BLaER1 (cell line): ENCODE measurements at regions not wholly inside any gene's neighbourhood (a gene's known extent, or its start where the extent isn't known, plus 50 kb on each side); places are given as distances from the start of the nearest gene placed in this dataset.

Experiments
- H3K27ac ChIP-seq: shearing (Covaris generic); formaldehyde crosslinking; 2 replicates; pipeline ENCODE4 v1.8.1; 2022
- H3K27me3 ChIP-seq: shearing (Covaris generic); formaldehyde crosslinking; 2 replicates; pipeline ENCODE4 v1.8.1; 2022
- H3K36me3 ChIP-seq: shearing (Covaris generic); formaldehyde crosslinking; 2 replicates; pipeline ENCODE4 v1.8.1; 2022
- H3K4me1 ChIP-seq: shearing (Covaris generic); formaldehyde crosslinking; 2 replicates; pipeline ENCODE4 v1.8.1; 2022
- H3K4me2 ChIP-seq: shearing (Covaris generic); formaldehyde crosslinking; 2 replicates; pipeline ENCODE4 v1.8.1; 2022
- H3K4me3 ChIP-seq: shearing (Covaris generic); formaldehyde crosslinking; 2 replicates; pipeline ENCODE4 v1.8.1; 2022
- H3K9ac ChIP-seq: shearing (Covaris generic); formaldehyde crosslinking; 2 replicates; pipeline ENCODE4 v1.8.1; 2022
- H3K9me3 ChIP-seq: shearing (Covaris generic); formaldehyde crosslinking; 2 replicates; pipeline ENCODE4 v1.8.1; 2022
- H4K20me1 ChIP-seq: shearing (Covaris generic); formaldehyde crosslinking; 2 replicates; pipeline ENCODE4 v1.8.1; 2022
- Cebpa-rat ChIP-seq: shearing (Covaris generic); IDR thresholded peaks from 2 replicates; pipeline ENCODE4 v1.8.1; 2022

- no peak for TF ChIP-seq Cebpa-rat
- no peak overlapping the region for H3K4me2 ChIP-seq
- H3K9me3 ChIP-seq, result no peaks in the 10 kb centered on the region
- H4K20me1 ChIP-seq, result no peaks in the 10 kb centered on the region
- H3K27ac ChIP-seq, result no peak overlapping the region
- no peaks in the 10 kb centered on the region for H3K27me3 ChIP-seq
- H3K9ac ChIP-seq, result no peak overlapping the region
- H3K36me3 ChIP-seq, result no peaks in the 10 kb centered on the region
- no peak overlapping the region for H3K4me3 ChIP-seq
- no peaks in the 10 kb centered on the region for H3K4me1 ChIP-seq
Measured at GRCh38 chr2:71991397-71991796, 156.3 kb downstream of the CYP26B1 start.

GRCh38 chr2:71990826-71991225, 156.8 kb downstream of the CYP26B1 start:
- no peak overlapping the region for H3K9ac ChIP-seq
- TF ChIP-seq Cebpa-rat, result no peak
- H3K27me3 ChIP-seq, result no peaks in the 10 kb centered on the region
- no peaks in the 10 kb centered on the region for H3K36me3 ChIP-seq
- no peaks in the 10 kb centered on the region for H4K20me1 ChIP-seq
- H3K4me3 ChIP-seq, result no peak overlapping the region
- no peaks in the 10 kb centered on the region for H3K4me1 ChIP-seq
- no peak overlapping the region for H3K4me2 ChIP-seq
- H3K27ac ChIP-seq, result no peak overlapping the region
- H3K9me3 ChIP-seq, result no peaks in the 10 kb centered on the region

- no peak for TF ChIP-seq Cebpa-rat
- Histone ChIP-seq H3K4me3 (no peak overlapping the region), H3K36me3 (no peaks in the 10 kb centered on the region), H3K27me3 (no peaks in the 10 kb centered on the region), H3K9ac (no peak overlapping the region), H3K27ac (no peak overlapping the region), H3K4me2 (no peak overlapping the region), H4K20me1 (no peaks in the 10 kb centered on the region), H3K4me1 (no peaks in the 10 kb centered on the region), H3K9me3 (no peaks in the 10 kb centered on the region)
Measured at GRCh38 chr2:71990122-71990521, 157.5 kb downstream of the CYP26B1 start.

- Histone ChIP-seq H3K4me3 (no peak overlapping the region), H3K27ac (no peak overlapping the region), H3K36me3 (no peaks in the 10 kb centered on the region), H3K9me3 (no peaks in the 10 kb centered on the region), H3K27me3 (no peaks in the 10 kb centered on the region), H3K4me1 (no peaks in the 10 kb centered on the region), H3K9ac (no peak overlapping the region), H4K20me1 (no peaks in the 10 kb centered on the region), H3K4me2 (no peak overlapping the region)
- no peak for TF ChIP-seq Cebpa-rat
Measured at GRCh38 chr2:71989671-71990070, 158.0 kb downstream of the CYP26B1 start.

- Histone ChIP-seq H3K27ac (no peak overlapping the region), H3K36me3 (no peaks in the 10 kb centered on the region)
Measured at GRCh38 chr2:71988170-71988569, 159.5 kb downstream of the CYP26B1 start.

GRCh38 chr2:71976685-71977084, 171.0 kb downstream of the CYP26B1 start:
- Histone ChIP-seq H4K20me1 (no peaks in the 10 kb centered on the region), H3K9ac (no peak overlapping the region), H3K4me3 (no peak overlapping the region), H3K9me3 (peaks cover 3% of the 10 kb centered on the region; the same call in 1 of the 2 replicates), H3K4me2 (no peak overlapping the region), H3K27me3 (no peaks in the 10 kb centered on the region), H3K27ac (no peak overlapping the region), H3K4me1 (no peaks in the 10 kb centered on the region), H3K36me3 (no peaks in the 10 kb centered on the region)
- no peak for TF ChIP-seq Cebpa-rat

More at GRCh38 chr2:71988170-71988569, 159.5 kb downstream of the CYP26B1 start:
- Histone ChIP-seq H3K9me3 (no peaks in the 10 kb centered on the region), H3K9ac (no peak overlapping the region), H3K4me3 (no peak overlapping the region), H3K27me3 (no peaks in the 10 kb centered on the region), H3K4me1 (no peaks in the 10 kb centered on the region), H3K4me2 (no peak overlapping the region), H4K20me1 (no peaks in the 10 kb centered on the region)
- TF ChIP-seq Cebpa-rat, result no peak

GRCh38 chr2:71974846-71975245, 172.8 kb downstream of the CYP26B1 start:
- H3K4me1 ChIP-seq, result no peaks in the 10 kb centered on the region
- H3K36me3 ChIP-seq, result no peaks in the 10 kb centered on the region
- H3K9ac ChIP-seq, result no peak overlapping the region
- no peak overlapping the region for H3K4me3 ChIP-seq
- H3K4me2 ChIP-seq, result no peak overlapping the region
- no peaks in the 10 kb centered on the region for H3K27me3 ChIP-seq
- peaks cover 3% of the 10 kb centered on the region; the same call in 1 of the 2 replicates for H3K9me3 ChIP-seq
- no peak for TF ChIP-seq Cebpa-rat
- no peaks in the 10 kb centered on the region for H4K20me1 ChIP-seq
- no peak overlapping the region for H3K27ac ChIP-seq

GRCh38 chr2:71971493-71971892, 176.2 kb downstream of the CYP26B1 start:
- H3K9me3 ChIP-seq, result no peaks in the 10 kb centered on the region
- no peaks in the 10 kb centered on the region for H3K27me3 ChIP-seq
- no peaks in the 10 kb centered on the region for H3K36me3 ChIP-seq
- no peak overlapping the region for H3K4me3 ChIP-seq
- TF ChIP-seq Cebpa-rat, result no peak
- no peaks in the 10 kb centered on the region for H3K4me1 ChIP-seq
- no peak overlapping the region for H3K27ac ChIP-seq
- no peak overlapping the region for H3K4me2 ChIP-seq
- H4K20me1 ChIP-seq, result no peaks in the 10 kb centered on the region
- no peak overlapping the region for H3K9ac ChIP-seq

- no peaks in the 10 kb centered on the region for H4K20me1 ChIP-seq
- H3K4me3 ChIP-seq, result no peak overlapping the region
- no peaks in the 10 kb centered on the region for H3K36me3 ChIP-seq
- TF ChIP-seq Cebpa-rat, result no peak
- no peak overlapping the region for H3K27ac ChIP-seq
- peaks cover 5% of the 10 kb centered on the region; the same call in 1 of the 2 replicates for H3K4me1 ChIP-seq
- no peak overlapping the region for H3K9ac ChIP-seq
- no peaks in the 10 kb centered on the region for H3K9me3 ChIP-seq
- H3K27me3 ChIP-seq, result no peaks in the 10 kb centered on the region
- no peak overlapping the region for H3K4me2 ChIP-seq
Measured at GRCh38 chr2:71965530-71965929, 182.1 kb downstream of the CYP26B1 start.

GRCh38 chr2:71962911-71963694, 184.6 kb downstream of the CYP26B1 start:
- H3K9me3 ChIP-seq, result peaks cover 17% of the 10 kb centered on the region
- no peak overlapping the region for H3K4me3 ChIP-seq

More at GRCh38 chr2:71962911-71963694, 184.6 kb downstream of the CYP26B1 start:
- Histone ChIP-seq H3K4me2 (no peak overlapping the region), H3K9ac (no peak overlapping the region), H3K4me1 (peaks cover 5% of the 10 kb centered on the region; the same call in 1 of the 2 replicates), H3K36me3 (no peaks in the 10 kb centered on the region), H3K27me3 (no peaks in the 10 kb centered on the region), H4K20me1 (no peaks in the 10 kb centered on the region), H3K27ac (no peak overlapping the region)
- no peak for TF ChIP-seq Cebpa-rat
